Stimulated activated CD8-positive, alpha-beta memory T cell treated with anti-CD3 and anti-CD28 coated beads, Interleukin-4, amount 100 ng/mL, for 24 hours (primary cell): ENCODE measurements at regions not wholly inside any gene's neighbourhood (a gene's known extent, or its start where the extent isn't known, plus 50 kb on each side); places are given as distances from the start of the nearest gene placed in this dataset.

Experiments used
- DNase-seq: peaks from one replicate; pipeline ENCODE4 v3.0.0-alpha.2; 2020; ENCODE audit warnings: low read depth

GRCh38 chr21:35843911-35844667 is 216.2 kb downstream of the SETD4 start:
- no peak for DNase-seq

DNA sequence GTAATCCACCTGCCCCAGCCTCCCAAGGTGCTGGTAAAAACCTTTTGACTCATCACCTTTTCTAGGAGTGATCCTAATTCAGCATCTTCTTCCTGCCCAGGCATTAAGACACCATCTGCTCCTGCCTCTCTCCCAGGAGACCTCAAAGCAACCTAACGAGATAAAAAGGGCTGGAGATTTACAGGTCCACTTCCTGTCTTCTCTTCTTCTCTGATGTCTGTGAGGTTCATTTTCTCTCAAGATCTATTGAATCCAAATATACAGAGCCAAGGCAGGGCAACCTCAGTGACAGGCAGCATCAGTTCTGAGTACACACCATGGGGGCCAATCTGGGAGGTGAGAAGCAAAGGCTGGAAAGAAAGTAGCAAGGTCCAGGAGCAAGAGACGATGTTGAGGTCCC is 219.4 kb downstream of the SETD4 start:
- no peak for DNase-seq

- DNase-seq = peak; percentile 38
Observed at GRCh38 chr21:35840197-35840799, 220.0 kb downstream of the SETD4 start.

- no peak for DNase-seq
Observed at GRCh38 chr21:35838987-35839763, 221.2 kb downstream of the SETD4 start.

GRCh38 chr21:35838350-35838749 is 222.0 kb downstream of the SETD4 start:
- DNase-seq = no peak

DNA sequence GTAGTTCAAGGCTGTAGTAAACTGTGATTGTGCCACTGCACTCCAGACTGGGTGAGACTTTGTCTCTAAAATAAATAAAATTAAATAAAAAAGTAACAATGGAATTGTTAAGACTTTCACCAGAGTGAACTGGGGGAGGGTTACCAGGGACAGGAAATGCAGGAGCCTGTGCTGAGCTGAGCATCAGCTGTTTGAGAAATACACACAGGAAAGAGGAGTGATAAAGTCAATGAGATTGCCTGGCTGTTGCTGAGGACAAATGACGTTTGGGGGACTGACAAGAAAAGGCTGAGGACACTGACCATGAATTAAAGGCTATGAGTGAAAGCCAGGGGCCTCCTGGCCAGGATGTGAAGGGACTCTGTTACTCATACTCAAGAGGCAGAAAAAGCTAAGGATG is 226.3 kb downstream of the SETD4 start:
- no peak for DNase-seq

DNA sequence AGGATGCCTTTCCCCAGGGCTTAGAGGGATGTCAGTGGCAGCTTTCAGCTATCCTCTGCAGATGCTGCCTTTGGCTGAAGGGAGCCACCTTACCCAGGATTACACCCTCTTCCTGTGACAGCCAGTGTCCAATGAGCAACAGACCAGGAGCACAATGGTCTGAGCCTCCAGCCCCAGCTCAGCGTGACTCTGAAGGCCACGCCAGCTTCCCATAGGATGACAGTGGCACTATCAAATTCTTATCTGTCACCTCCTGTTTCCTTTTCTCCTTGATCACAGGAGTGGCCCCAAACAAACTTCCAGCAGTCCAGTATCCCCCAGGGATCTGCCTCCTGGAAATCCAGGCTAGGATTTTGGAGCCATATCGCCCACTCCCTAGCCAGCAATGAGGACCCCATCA is 226.9 kb downstream of the SETD4 start:
- DNase-seq = no peak

DNA sequence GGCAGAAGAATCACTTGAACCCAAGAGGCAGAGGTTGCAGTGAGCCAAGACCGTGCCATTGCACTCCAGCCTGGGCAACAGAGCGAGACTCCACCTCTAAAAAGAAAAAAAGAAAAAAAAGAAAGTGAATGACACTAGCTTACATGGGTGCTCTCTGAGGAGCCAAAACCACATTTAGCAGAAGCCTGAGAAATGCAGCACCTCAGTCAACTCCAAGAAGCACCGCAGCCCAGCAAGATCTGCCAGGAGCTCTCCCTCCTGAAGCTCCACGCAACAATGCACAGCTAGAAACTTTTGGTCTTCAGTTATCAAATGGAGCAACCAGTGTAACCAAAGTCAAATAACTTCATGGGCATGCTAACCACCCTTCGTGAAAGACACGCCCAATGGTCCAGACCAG is 229.1 kb downstream of the SETD4 start:
- no peak for DNase-seq

- DNase-seq = no peak
Observed at GRCh38 chr21:35829067-35829466, 231.3 kb downstream of the SETD4 start.

DNA sequence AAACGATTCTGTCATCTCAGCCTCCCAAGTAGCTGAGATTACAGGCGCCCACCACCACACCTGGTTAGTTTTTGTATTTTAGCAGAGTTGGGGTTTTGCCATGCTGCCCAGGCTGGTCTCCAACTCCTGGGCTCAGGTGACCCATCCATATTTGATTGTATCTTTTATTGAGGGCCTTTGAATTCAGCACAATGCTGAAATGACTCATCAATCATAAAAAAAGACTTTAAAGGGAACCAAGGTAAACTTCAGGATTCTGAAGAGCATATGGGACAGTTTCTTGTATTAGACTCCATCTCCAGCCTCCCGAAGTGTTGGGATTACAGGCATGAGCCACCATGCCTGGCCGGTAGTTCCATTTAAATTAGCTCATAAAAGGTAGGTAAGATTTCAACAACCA is 232.2 kb downstream of the SETD4 start:
- DNase-seq = no peak

GRCh38 chr21:35827004-35827403 is 233.3 kb downstream of the SETD4 start:
- no peak for DNase-seq

DNA sequence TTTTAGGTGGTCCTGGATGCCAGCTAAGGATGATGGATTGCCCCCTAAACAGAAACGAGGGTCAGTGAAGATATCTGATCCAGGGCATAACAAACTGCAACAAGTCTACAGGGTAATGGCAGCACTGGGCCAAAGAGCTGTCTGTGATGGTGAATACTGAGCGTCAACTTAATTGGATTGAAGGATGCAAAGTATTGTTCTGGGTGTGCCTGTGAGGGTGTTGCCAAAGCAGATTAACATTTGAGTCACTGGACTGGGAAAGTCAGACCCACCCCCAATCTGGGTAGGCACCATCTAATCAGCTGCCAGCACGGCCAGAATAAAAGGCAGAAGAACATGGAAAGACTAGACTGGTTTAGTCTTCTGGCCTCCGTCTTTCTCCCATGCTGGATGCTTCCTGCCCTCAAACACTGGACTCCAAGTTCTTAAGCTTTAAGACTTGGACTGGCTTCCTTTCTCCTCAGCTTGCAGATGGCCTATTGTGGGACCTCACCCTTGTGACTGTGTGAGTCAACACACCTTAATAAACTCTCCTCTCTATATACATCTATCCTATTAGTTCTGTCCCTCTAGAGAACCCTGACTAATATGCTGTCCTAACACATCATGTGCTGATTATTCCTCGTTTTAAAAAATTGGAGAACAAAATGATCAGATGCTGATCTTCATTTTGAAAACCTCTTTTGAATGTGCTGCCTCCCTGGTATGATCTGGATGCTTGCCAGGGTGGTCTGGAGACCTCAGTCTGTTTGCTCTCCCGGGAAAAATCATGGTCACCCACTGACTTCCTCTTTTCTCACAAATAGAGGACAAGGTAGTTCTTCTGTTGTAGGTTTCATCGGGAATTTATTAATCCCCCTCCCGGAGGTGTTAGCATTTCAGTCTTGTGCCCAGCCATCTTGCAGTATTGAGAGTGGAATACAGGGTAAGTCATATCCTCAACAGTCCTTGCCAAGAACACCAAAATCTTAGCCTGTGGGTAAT is 234.7 kb downstream of the SETD4 start:
- DNase-seq = no peak

DNA sequence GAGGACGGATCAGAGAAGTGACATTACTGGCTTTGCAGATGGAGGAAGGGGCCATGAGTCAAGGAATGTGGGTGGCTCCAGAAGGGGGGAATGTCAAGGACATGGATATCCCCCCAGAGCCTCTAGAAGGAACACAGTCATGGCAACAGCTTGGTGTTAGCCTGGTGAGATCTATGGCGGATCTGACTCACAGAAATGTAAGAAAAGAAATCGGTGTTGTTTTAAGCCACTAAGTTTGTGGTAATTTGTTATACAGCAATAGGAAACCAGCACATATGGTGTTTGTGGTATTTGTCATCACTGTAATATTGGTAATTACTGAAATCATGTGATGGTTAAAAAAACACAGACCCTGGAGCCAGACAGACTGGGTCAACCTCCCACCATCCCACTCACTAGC is 236.2 kb downstream of the SETD4 start:
- DNase-seq = no peak

DNA sequence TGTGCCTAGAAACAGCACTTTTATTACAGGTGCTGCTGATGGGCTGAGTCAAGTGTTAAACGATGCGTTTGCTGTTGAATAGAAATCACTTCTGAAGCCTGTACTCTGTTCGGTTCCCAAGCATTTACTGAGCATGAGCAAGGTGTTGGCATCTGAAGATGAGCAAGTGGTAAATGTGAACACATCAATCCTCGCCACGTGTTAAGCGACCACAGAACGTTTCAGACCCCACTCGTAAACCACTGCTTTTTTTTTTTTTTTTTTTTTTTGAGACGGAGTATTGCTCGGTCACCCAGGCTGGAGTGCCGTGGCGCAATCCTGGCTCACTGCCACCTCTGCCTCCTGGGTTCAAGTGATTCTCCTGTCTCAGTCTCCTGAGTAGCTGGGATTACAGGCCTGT is 241.2 kb downstream of the SETD4 start:
- DNase-seq = no peak

- no peak for DNase-seq
Observed at GRCh38 chr21:35818597-35818996, 241.7 kb downstream of the SETD4 start.

DNA sequence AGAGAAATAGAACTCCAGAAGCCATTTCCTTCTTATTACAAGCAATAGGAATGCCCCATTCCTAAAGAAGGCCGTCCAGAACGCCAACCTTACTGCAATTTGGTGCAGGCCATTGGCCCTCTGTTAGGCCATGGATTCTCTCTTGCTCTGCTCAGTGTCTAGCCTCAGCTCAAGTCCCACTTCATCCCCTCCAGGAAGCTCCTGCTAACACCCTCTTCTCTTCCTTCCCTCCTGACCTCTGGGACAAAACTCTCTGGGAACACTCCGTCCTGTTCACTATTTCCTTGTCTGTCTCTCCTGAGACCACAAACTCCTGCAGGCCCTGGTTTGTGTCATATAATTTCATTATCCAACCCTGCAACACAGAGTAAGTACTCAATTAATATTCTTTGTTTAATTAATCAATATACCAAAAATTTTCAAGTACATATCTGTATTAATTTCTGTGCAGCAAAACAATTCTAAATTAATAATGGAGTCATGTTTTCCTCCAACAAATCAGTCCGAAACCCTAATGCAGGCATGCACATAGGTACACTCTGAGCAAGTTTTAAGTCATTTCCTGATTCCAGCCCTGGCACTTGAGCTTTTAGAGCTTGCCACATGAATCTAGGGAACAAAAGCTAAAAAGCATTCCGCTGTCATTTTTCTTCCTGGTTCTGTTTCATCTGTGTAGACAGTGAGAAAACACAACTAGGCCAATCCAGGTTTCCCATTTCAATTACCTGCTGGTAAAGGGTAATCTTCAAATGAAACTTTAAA is 245.3 kb downstream of the SETD4 start:
- DNase-seq = no peak

DNA sequence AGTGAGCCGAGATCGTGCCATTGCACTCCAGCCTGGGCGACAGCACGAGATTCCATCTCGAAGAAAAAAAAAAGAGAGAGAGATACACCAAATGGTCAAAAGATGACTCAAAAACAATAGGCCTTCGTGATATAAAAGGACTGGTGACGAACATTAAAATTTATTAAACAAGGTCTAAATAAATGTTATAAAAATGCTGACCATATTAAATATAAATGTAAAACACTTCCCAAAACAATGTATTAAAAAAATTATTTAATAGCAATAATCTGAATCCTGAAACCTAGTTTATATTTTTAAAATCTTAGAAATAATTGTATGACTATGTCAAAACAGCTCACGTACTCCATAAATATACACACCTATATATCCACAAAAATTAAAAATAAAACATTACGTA is 247.6 kb downstream of the SETD4 start:
- DNase-seq = no peak

DNA sequence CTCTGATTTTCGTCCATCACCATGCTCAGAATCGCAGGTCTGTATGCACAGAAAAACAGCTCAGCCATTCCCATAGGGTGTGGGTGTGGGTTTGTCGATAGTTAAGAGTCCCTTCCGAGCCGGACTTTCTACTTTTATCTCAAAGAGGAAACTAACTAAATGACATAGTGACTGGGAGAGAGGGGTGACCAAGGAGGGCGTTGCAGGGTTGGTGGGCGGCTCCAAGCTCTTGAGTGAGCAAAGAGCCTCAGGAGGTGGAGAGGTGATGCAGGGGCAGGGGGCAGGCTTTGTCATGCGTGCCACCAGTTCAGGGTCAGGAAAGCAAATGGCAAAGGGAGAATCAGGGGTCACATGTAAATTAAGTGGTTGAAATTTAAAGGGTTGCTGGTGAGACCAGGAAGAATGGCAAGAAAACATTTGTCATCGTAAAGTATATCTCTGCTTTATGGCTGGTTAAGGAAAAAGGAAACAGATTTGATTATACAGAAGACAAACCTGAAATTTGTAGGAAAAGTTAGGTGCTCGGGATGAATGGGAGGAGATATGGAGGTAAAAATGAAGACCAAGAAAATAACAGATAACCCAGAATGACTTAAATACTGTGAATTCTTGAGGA is 249.0 kb downstream of the SETD4 start:
- DNase-seq = no peak

GRCh38 chr21:35810431-35810970 is 249.8 kb downstream of the SETD4 start:
- no peak for DNase-seq

DNA sequence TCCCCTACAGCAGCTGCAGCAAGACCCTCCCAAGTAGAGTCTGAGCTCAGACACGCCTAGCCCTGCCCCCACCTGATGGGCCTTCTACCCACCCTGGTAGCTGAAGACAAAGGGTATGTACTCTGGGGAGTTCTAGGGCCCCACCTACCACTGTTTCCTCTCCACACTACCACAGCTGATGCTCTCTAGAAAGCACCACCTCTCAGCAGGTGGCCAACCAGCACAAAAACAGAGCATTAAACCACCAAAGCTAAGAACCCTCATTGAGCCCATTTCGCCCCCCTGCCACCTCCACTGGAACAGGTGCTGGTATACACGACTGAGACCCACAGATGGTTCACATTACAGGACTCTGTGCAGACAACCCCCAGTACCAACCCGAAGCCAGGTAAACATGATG is 258.9 kb downstream of the SETD4 start:
- DNase-seq = no peak
